HEK293 (cell line): ENCODE measurements at regions not wholly inside any gene's neighbourhood (a gene's known extent, or its start where the extent isn't known, plus 50 kb on each side); places are given as distances from the start of the nearest gene placed in this dataset.

ENCODE experiments used
- CTCF ChIA-PET: fragments of 350-600 bp; formaldehyde crosslinking; extraction: SDS; loops from one replicate; lab custom pipeline; 2021; ENCODE audit warnings: antibody characterized with exemption; lab: Yijun Ruan, JAX
- POLR2A ChIA-PET: fragments of 300-600 bp; formaldehyde crosslinking; extraction: SDS; loops from one replicate; lab custom pipeline; 2020; ENCODE audit warnings: antibody characterized with exemption, inconsistent platforms; lab: Yijun Ruan, JAX
- H3K27ac ChIP-seq: fragments of 200-500 bp; sonication (Bioruptor generic); 2 replicates; pipeline ENCODE4 v1.5.1; 2014; ENCODE audit warnings: low read depth, low read length, control low read depth, inconsistent platforms; ENCODE audit errors: extremely low read depth
- H3K36me3 ChIP-seq, 2 experiments: fragments of 200-500 bp in 1 of 2; sonication (Bioruptor generic) in 1 of 2; 1 replicate in 1 of 2; 2 replicates in 1 of 2; pipeline ENCODE4 v1.5.1; 2014 to 2017; ENCODE audit warnings: inconsistent platforms in 2 of 2, low read length in 2 of 2; ENCODE audit not compliant: control insufficient read depth in 2 of 2, insufficient read depth in 1 of 2
- H3K4me1 ChIP-seq: fragments of 200-500 bp; sonication (Bioruptor generic); 2 replicates; pipeline ENCODE4 v1.5.1; 2014; ENCODE audit warnings: mild to moderate bottlenecking, low read length, inconsistent platforms; ENCODE audit not compliant: control insufficient read depth, insufficient read depth
- H3K4me3 ChIP-seq: 2 replicates; pipeline ENCODE4 v1.5.1; 2011; ENCODE audit warnings: low read depth, mild to moderate bottlenecking, control low read depth, low read length, moderate library complexity
- H3K9me3 ChIP-seq: fragments of 200-500 bp; sonication (Bioruptor generic); 2 replicates; pipeline ENCODE4 v1.5.1; 2014; ENCODE audit warnings: low read depth, low read length, inconsistent platforms; ENCODE audit not compliant: control insufficient read depth, insufficient read depth
- ATF2 ChIP-seq: fragments of 450-650 bp; formaldehyde crosslinking; IDR thresholded peaks from 2 replicates; pipeline ENCODE4 v1.5.1; 2016; ENCODE audit warnings: missing biosample characterization, missing genetic modification characterization, low read depth
- GLIS2 ChIP-seq: fragments of 450-650 bp; formaldehyde crosslinking; IDR thresholded peaks from 2 replicates; pipeline ENCODE4 v1.5.1; 2016; ENCODE audit warnings: missing biosample characterization, missing genetic modification characterization
- HIC1 ChIP-seq: fragments of 450-650 bp; formaldehyde crosslinking; IDR thresholded peaks from 2 replicates; pipeline ENCODE4 v1.5.1; 2016; ENCODE audit warnings: missing biosample characterization, missing genetic modification characterization
- IKZF3 ChIP-seq: fragments of 450-650 bp; IDR thresholded peaks from 2 replicates; pipeline ENCODE4 v1.5.0; 2018; ENCODE audit warnings: missing biosample characterization, mild to moderate bottlenecking, missing genetic modification characterization, moderate library complexity
- KLF1 ChIP-seq: fragments of 450-650 bp; formaldehyde crosslinking; IDR thresholded peaks from 2 replicates; pipeline ENCODE4 v1.5.1; 2016; ENCODE audit warnings: missing biosample characterization, missing genetic modification characterization
- MZF1 ChIP-seq: fragments of 450-650 bp; formaldehyde crosslinking; IDR thresholded peaks from 2 replicates; pipeline ENCODE4 v1.5.1; 2017; ENCODE audit warnings: missing biosample characterization, missing genetic modification characterization, borderline replicate concordance
- TCF7L2 ChIP-seq: IDR thresholded peaks from 2 replicates; pipeline ENCODE4 v1.6.1; 2011; ENCODE audit warnings: low read depth, mild to moderate bottlenecking, inconsistent platforms, low read length, moderate library complexity, borderline replicate concordance
- ZBTB49 ChIP-seq: fragments of 450-650 bp; formaldehyde crosslinking; IDR thresholded peaks from 2 replicates; pipeline ENCODE4 v1.5.1; 2016; ENCODE audit warnings: missing biosample characterization, missing genetic modification characterization, low read depth
- ZNF114 ChIP-seq: fragments of 450-650 bp; formaldehyde crosslinking; IDR thresholded peaks from 2 replicates; pipeline ENCODE4 v1.5.0; 2017; ENCODE audit warnings: missing biosample characterization, missing genetic modification characterization
- ZNF121 ChIP-seq: fragments of 450-650 bp; formaldehyde crosslinking; IDR thresholded peaks from 2 replicates; pipeline ENCODE4 v1.5.1; 2016; ENCODE audit warnings: missing biosample characterization, missing genetic modification characterization
- ZNF133 ChIP-seq: fragments of 450-650 bp; formaldehyde crosslinking; IDR thresholded peaks from 2 replicates; pipeline ENCODE4 v1.5.1; 2016; ENCODE audit warnings: missing biosample characterization, missing genetic modification characterization
- ZNF140 ChIP-seq: fragments of 450-650 bp; formaldehyde crosslinking; IDR thresholded peaks from 2 replicates; pipeline ENCODE4 v1.5.1; 2016; ENCODE audit warnings: missing biosample characterization, missing genetic modification characterization
- ZNF426 ChIP-seq: fragments of 450-650 bp; formaldehyde crosslinking; IDR thresholded peaks from 2 replicates; pipeline ENCODE4 v1.5.1; 2017; ENCODE audit warnings: missing biosample characterization, missing genetic modification characterization, mild to moderate bottlenecking, inconsistent platforms, moderate library complexity
- ZNF530 ChIP-seq: fragments of 450-650 bp; formaldehyde crosslinking; IDR thresholded peaks from 2 replicates; pipeline ENCODE4 v1.5.1; 2016; ENCODE audit warnings: low read depth, missing biosample characterization, missing genetic modification characterization
- ZNF549 ChIP-seq: fragments of 450-650 bp; IDR thresholded peaks from 2 replicates; pipeline ENCODE4 v1.5.1; 2018; ENCODE audit warnings: missing biosample characterization, missing genetic modification characterization, mild to moderate bottlenecking, inconsistent platforms, moderate library complexity
- ZNF558 ChIP-seq: fragments of 450-650 bp; formaldehyde crosslinking; IDR thresholded peaks from 2 replicates; pipeline ENCODE4 v1.5.1; 2016; ENCODE audit warnings: missing biosample characterization, missing genetic modification characterization
- ZNF571 ChIP-seq: fragments of 450-650 bp; formaldehyde crosslinking; IDR thresholded peaks from 2 replicates; pipeline ENCODE4 v1.5.0; 2017; ENCODE audit warnings: missing biosample characterization, missing genetic modification characterization
- ZNF610 ChIP-seq: fragments of 450-650 bp; formaldehyde crosslinking; IDR thresholded peaks from 2 replicates; pipeline ENCODE4 v1.5.1; 2016; ENCODE audit warnings: missing biosample characterization, missing genetic modification characterization, borderline replicate concordance
- ZNF677 ChIP-seq: fragments of 450-650 bp; IDR thresholded peaks from 2 replicates; pipeline ENCODE4 v1.5.0; 2018; ENCODE audit warnings: missing biosample characterization, mild to moderate bottlenecking, missing genetic modification characterization, moderate library complexity
- ZNF837 ChIP-seq: fragments of 450-650 bp; formaldehyde crosslinking; IDR thresholded peaks from 2 replicates; pipeline ENCODE4 v1.5.1; 2016; ENCODE audit warnings: missing biosample characterization, missing genetic modification characterization

GRCh38 chr3:70516076-70516475 lies 203.6 kb upstream of the MDFIC2 start:
- POLR2A ChIA-PET = no interaction called here
- no peaks in the 10 kb centered on the region for H3K4me1 ChIP-seq

GRCh38 chr3:70507486-70507885 lies 195.0 kb upstream of the MDFIC2 start:
- no peaks in the 10 kb centered on the region for H3K9me3 ChIP-seq
- no peak overlapping the region for H3K4me3 ChIP-seq
- no peaks in the 10 kb centered on the region for H3K36me3 ChIP-seq
- no peaks in the 10 kb centered on the region for H3K4me1 ChIP-seq
- ChIA-PET CTCF (no interaction called here), POLR2A (no interaction called here)
- no peak overlapping the region for H3K27ac ChIP-seq
- TF ChIP-seq ZNF677 (tag by site-specific recombination) (no peak), ZNF571 (no peak), MZF1 (no peak), ZNF121 (tag by site-specific recombination) (no peak), ZNF114 (tag by site-specific recombination) (no peak), ZNF558 (tag by site-specific recombination) (no peak), ZNF530 (no peak), ZNF610 (tag by site-specific recombination) (no peak), GLIS2 (no peak), ZNF133 (tag by site-specific recombination) (no peak), ZBTB49 (tag by site-specific recombination) (no peak), HIC1 (no peak), TCF7L2 (no peak), ZNF426 (tag by site-specific recombination) (no peak), KLF1 (no peak)

More at GRCh38 chr3:70516076-70516475, 203.6 kb upstream of the MDFIC2 start:
- no peaks in the 10 kb centered on the region for H3K9me3 ChIP-seq
- no peak overlapping the region for H3K27ac ChIP-seq
- CTCF ChIA-PET = interaction anchor here (1.3 kb wide), 1 partner anchor 34 kb away, joined by 4 read pairs; no protein-coding TSS in a partner anchor
- no peak for TF ChIP-seq ATF2 (tag by site-specific recombination)
- TF ChIP-seq ZNF140 (tag by site-specific recombination) = no peak
- TF ChIP-seq ZNF837 = no peak
- TF ChIP-seq ZNF549 (tag by site-specific recombination) = no peak
- no peak for TF ChIP-seq IKZF3
- no peak overlapping the region for H3K4me3 ChIP-seq
- H3K36me3 ChIP-seq = no peaks in the 10 kb centered on the region
